MM.1S (cell line): ENCODE measurements at regions not wholly inside any gene's neighbourhood (a gene's known extent, or its start where the extent isn't known, plus 50 kb on each side); places are given as distances from the start of the nearest gene placed in this dataset.

Experiments
- DNase-seq: peaks from one replicate; pipeline ENCODE4 v3.0.0-alpha.2; 2015
- H2AFZ ChIP-seq: fragments of 300-600 bp; sonication (generic); 2 replicates; pipeline ENCODE4 v1.6.0; 2016; ENCODE audit warnings: antibody characterized with exemption, low read length
- H3F3A ChIP-seq: fragments of 300-600 bp; sonication (generic); 2 replicates; pipeline ENCODE4 v1.6.1; 2016; ENCODE audit warnings: mild to moderate bottlenecking, antibody characterized with exemption, low read length, moderate library complexity, mixed read lengths; ENCODE audit not compliant: insufficient read depth
- H3K27ac ChIP-seq: fragments of 300-600 bp; sonication (generic); 2 replicates; pipeline ENCODE4 v1.5.1; 2016; ENCODE audit warnings: mild to moderate bottlenecking, low read length
- H3K27me3 ChIP-seq: fragments of 300-600 bp; sonication (generic); replicated peaks from 2 replicates; pipeline ENCODE4 v1.6.0; 2016; ENCODE audit warnings: low read length; ENCODE audit not compliant: insufficient read depth
- H3K36me3 ChIP-seq: fragments of 300-600 bp; sonication (generic); replicated peaks from 2 replicates; pipeline ENCODE4 v1.6.1; 2016; ENCODE audit warnings: mild to moderate bottlenecking, low read length, mixed read lengths; ENCODE audit not compliant: insufficient read depth
- H3K4me1 ChIP-seq: fragments of 300-600 bp; sonication (generic); 2 replicates; pipeline ENCODE4 v1.6.1; 2016; ENCODE audit warnings: low read length, mixed read lengths
- H3K4me2 ChIP-seq: fragments of 300-600 bp; sonication (generic); 2 replicates; pipeline ENCODE4 v1.6.0; 2016; ENCODE audit warnings: low read depth, low read length
- H3K4me3 ChIP-seq: fragments of 300-600 bp; sonication (generic); 2 replicates; pipeline ENCODE4 v1.5.1; 2016; ENCODE audit warnings: low read length, mixed read lengths
- H3K79me2 ChIP-seq: fragments of 300-600 bp; sonication (generic); 2 replicates; pipeline ENCODE4 v1.6.1; 2016; ENCODE audit warnings: mixed run types, low read length, mixed read lengths
- H3K9ac ChIP-seq: fragments of 300-600 bp; sonication (generic); 2 replicates; pipeline ENCODE4 v1.6.1; 2016; ENCODE audit warnings: low read length, mixed read lengths
- H3K9me2 ChIP-seq: fragments of 300-600 bp; sonication (generic); replicated peaks from 2 replicates; pipeline ENCODE4 v1.6.1; 2016; ENCODE audit warnings: mild to moderate bottlenecking, low read length, mixed read lengths; ENCODE audit not compliant: insufficient read depth
- H3K9me3 ChIP-seq: fragments of 300-600 bp; sonication (generic); replicated peaks from 2 replicates; pipeline ENCODE4 v1.6.1; 2016; ENCODE audit warnings: mild to moderate bottlenecking, low read length, mixed read lengths; ENCODE audit not compliant: insufficient read depth
- H4K20me1 ChIP-seq: fragments of 300-600 bp; sonication (generic); 2 replicates; pipeline ENCODE4 v1.6.1; 2016; ENCODE audit warnings: mild to moderate bottlenecking, low read length, moderate library complexity, mixed read lengths; ENCODE audit not compliant: insufficient read depth
- CTCF ChIP-seq: fragments of 300-600 bp; sonication (generic); IDR thresholded peaks from 2 replicates; pipeline ENCODE4 v1.5.1; 2016; ENCODE audit warnings: antibody characterized with exemption, low read length, mixed read lengths
- EZH2 ChIP-seq: fragments of 300-600 bp; sonication (generic); optimal IDR thresholded peaks from 2 replicates; pipeline ENCODE3; 2017; ENCODE audit warnings: low read depth, mild to moderate bottlenecking, antibody characterized with exemption, low read length, mixed read lengths
- EZH2phosphoT487 ChIP-seq: fragments of 300-600 bp; sonication (generic); IDR thresholded peaks from 2 replicates; pipeline ENCODE4 v1.6.1; 2018; ENCODE audit warnings: antibody characterized with exemption, low read length

GRCh38 chr16:74224828-74225612 lies 71.6 kb upstream of the PSMD7 start:
- Histone ChIP-seq H3K79me2 (no peaks in the 10 kb centered on the region), H3K9me3 (no peaks in the 10 kb centered on the region), H3F3A (no peaks in the 10 kb centered on the region), H3K9ac (no peak overlapping the region), H3K9me2 (no peaks in the 10 kb centered on the region), H3K27me3 (no peaks in the 10 kb centered on the region), H2AFZ (no peak overlapping the region), H3K4me3 (no peak overlapping the region), H3K27ac (no peak overlapping the region), H3K36me3 (no peaks in the 10 kb centered on the region), H4K20me1 (no peaks in the 10 kb centered on the region), H3K4me1 (peaks cover 3% of the 10 kb centered on the region; the same call in 1 of the 2 replicates), H3K4me2 (no peak overlapping the region)
- no peak for TF ChIP-seq CTCF
- TF ChIP-seq EZH2phosphoT487 = no peak
- no peak for TF ChIP-seq EZH2
- DNase-seq = no peak

- H3F3A ChIP-seq = no peaks in the 10 kb centered on the region
- no peak overlapping the region for H2AFZ ChIP-seq
- H3K9ac ChIP-seq = no peak overlapping the region
- H3K27me3 ChIP-seq = no peaks in the 10 kb centered on the region
- TF ChIP-seq EZH2phosphoT487 = no peak
- TF ChIP-seq EZH2 = no peak
- no peak for TF ChIP-seq CTCF
- no peaks in the 10 kb centered on the region for H3K36me3 ChIP-seq
- H3K4me1 ChIP-seq = peaks cover 3% of the 10 kb centered on the region; the same call in 1 of the 2 replicates
- H3K9me2 ChIP-seq = no peaks in the 10 kb centered on the region
- H3K4me2 ChIP-seq = no peak overlapping the region
- no peak overlapping the region for H3K27ac ChIP-seq
- no peaks in the 10 kb centered on the region for H4K20me1 ChIP-seq
- H3K4me3 ChIP-seq = no peak overlapping the region
- no peaks in the 10 kb centered on the region for H3K79me2 ChIP-seq
- no peaks in the 10 kb centered on the region for H3K9me3 ChIP-seq
- no peak for DNase-seq
Measured at GRCh38 chr16:74221828-74222227, 74.8 kb upstream of the PSMD7 start.

- H2AFZ ChIP-seq = no peak overlapping the region
- no peaks in the 10 kb centered on the region for H3K9me2 ChIP-seq
- H3K36me3 ChIP-seq = no peaks in the 10 kb centered on the region
- H3F3A ChIP-seq = no peaks in the 10 kb centered on the region
- no peak overlapping the region for H3K4me3 ChIP-seq
- H4K20me1 ChIP-seq = no peaks in the 10 kb centered on the region
- H3K9me3 ChIP-seq = no peaks in the 10 kb centered on the region
- no peak overlapping the region for H3K9ac ChIP-seq
- no peaks in the 10 kb centered on the region for H3K27me3 ChIP-seq
- H3K79me2 ChIP-seq = no peaks in the 10 kb centered on the region
- no peak overlapping the region for H3K4me2 ChIP-seq
- H3K27ac ChIP-seq = no peak overlapping the region
- no peak for DNase-seq
- TF ChIP-seq EZH2 (no peak), CTCF (no peak), EZH2phosphoT487 (no peak)
- H3K4me1 ChIP-seq = peaks cover 3% of the 10 kb centered on the region; the same call in 1 of the 2 replicates
Measured at GRCh38 chr16:74219706-74220105, 76.9 kb upstream of the PSMD7 start.
